OCI-LY3 (cell line): ENCODE measurements at regions not wholly inside any gene's neighbourhood (a gene's known extent, or its start where the extent isn't known, plus 50 kb on each side); places are given as distances from the start of the nearest gene placed in this dataset.

Experiments
- EZH2phosphoT487 ChIP-seq: fragments of 200-600 bp; shearing (Covaris generic); IDR thresholded peaks from 2 replicates; pipeline ENCODE4 v1.6.1; 2018; ENCODE audit warnings: antibody characterized with exemption, mixed run types, low read depth
- TF ChIP-seq, protein P1 (sequence below): fragments of 200-600, 300-600 bp; sonication (generic); IDR thresholded peaks from 2 replicates; pipeline ENCODE4 v1.5.1; 2014; ENCODE audit warnings: antibody characterized with exemption, low read length, low read depth

DNA sequence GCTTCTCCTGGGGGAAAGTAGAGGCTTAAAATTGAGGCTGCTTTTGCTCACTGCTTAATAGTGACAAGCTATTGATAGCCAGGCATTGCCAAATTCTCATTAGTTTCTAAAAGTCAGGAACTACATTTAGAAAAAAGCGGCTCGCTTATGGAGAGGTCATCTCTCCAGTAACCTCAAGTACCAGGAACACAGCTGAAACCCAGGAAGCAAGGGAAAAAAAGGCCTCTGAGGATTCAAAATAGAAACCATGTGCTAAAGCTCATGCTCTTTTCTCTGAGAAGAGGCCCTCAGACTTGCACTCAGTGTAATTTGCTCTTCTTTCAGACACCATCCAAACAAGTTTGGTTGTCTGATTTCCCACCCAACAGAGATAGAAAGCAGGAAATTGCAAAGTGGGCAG lies 261.4 kb upstream of the USP25 start:
- TF ChIP-seq, protein P1, sequence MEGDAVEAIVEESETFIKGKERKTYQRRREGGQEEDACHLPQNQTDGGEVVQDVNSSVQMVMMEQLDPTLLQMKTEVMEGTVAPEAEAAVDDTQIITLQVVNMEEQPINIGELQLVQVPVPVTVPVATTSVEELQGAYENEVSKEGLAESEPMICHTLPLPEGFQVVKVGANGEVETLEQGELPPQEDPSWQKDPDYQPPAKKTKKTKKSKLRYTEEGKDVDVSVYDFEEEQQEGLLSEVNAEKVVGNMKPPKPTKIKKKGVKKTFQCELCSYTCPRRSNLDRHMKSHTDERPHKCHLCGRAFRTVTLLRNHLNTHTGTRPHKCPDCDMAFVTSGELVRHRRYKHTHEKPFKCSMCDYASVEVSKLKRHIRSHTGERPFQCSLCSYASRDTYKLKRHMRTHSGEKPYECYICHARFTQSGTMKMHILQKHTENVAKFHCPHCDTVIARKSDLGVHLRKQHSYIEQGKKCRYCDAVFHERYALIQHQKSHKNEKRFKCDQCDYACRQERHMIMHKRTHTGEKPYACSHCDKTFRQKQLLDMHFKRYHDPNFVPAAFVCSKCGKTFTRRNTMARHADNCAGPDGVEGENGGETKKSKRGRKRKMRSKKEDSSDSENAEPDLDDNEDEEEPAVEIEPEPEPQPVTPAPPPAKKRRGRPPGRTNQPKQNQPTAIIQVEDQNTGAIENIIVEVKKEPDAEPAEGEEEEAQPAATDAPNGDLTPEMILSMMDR = no peak
- no peak for TF ChIP-seq EZH2phosphoT487
